ENCODE measurements at regions not wholly inside any gene's neighbourhood (a gene's known extent, or its start where the extent isn't known, plus 50 kb on each side); places are given as distances from the start of the nearest gene placed in this dataset.

DNA sequence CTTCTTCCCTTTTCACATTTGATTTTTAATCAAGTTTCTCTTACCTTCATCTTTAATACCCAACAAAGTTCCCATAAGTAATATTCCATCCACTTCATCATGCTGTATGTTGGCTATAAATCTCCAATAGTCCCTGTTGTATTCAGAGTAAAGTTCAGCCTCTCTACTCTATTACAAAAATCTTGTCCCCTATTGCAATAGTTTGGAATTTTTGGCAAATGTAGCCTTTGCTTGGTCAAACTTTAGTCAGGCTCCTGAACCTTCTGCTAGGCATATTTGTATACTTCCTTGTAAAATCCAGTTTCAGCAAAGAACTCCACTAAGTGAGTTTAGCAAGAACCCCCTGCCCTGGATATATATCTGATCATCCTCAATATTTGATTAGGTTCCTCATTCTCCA is 54.0 kb upstream of the PACRGL start:
- no peak for DNase-seq
